ENCODE measurements at regions not wholly inside any gene's neighbourhood (a gene's known extent, or its start where the extent isn't known, plus 50 kb on each side); places are given as distances from the start of the nearest gene placed in this dataset.

GRCh38 chr6:82507112-82507511 lies 143.5 kb downstream of the TPBG start:
- TF ChIP-seq CTCF (IDR thresholded peaks at IDR 0.05) = no peak
- no peak for TF ChIP-seq POLR2A (IDR thresholded peaks at IDR 0.05)
